Suprapubic skin (tissue), 4 donors: ENCODE measurements at regions not wholly inside any gene's neighbourhood (a gene's known extent, or its start where the extent isn't known, plus 50 kb on each side); places are given as distances from the start of the nearest gene placed in this dataset.

ENCODE experiments used
- DNase-seq, 2 donors: peaks; one replicate each; pipeline ENCODE4 v3.0.0-alpha.2; 2019; ENCODE audit warnings: low spot score in 2 of 2
- H3K27ac ChIP-seq: fragments of 200-600 bp; sonication (generic); one replicate; pipeline ENCODE4 v1.5.1; 2019
- H3K27me3 ChIP-seq: fragments of 200-600 bp; sonication (generic); one replicate; pipeline ENCODE4 v1.5.1; 2019
- H3K36me3 ChIP-seq: fragments of 200-600 bp; sonication (generic); one replicate; pipeline ENCODE4 v1.5.1; 2019
- H3K4me1 ChIP-seq: fragments of 200-600 bp; sonication (generic); one replicate; pipeline ENCODE4 v1.5.1; 2019
- H3K4me3 ChIP-seq: fragments of 200-600 bp; sonication (generic); one replicate; pipeline ENCODE4 v1.5.1; 2019; ENCODE audit warnings: mild to moderate bottlenecking
- H3K9me3 ChIP-seq: fragments of 200-600 bp; sonication (generic); one replicate; pipeline ENCODE4 v1.5.1; 2019
- CTCF ChIP-seq, 2 donors: fragments of 200-600 bp in 1 of 2; fragments of 450-650 bp in 1 of 2; sonication (generic) in 1 of 2; IDR thresholded peaks; one replicate each; pipeline ENCODE4 v1.5.1; 2016 to 2019; ENCODE audit warnings: antibody characterized with exemption in 2 of 2, mild to moderate bottlenecking in 1 of 2, moderate library complexity in 1 of 2
- EP300 ChIP-seq: sonication (generic); formaldehyde crosslinking; IDR thresholded peaks from one replicate; pipeline ENCODE4 v1.6.1; 2017; ENCODE audit warnings: antibody characterized with exemption
- POLR2A ChIP-seq, 2 donors: fragments of 450-650 bp; IDR thresholded peaks; one replicate each; pipeline ENCODE4 v1.6.1; 2017; ENCODE audit warnings: antibody characterized with exemption in 2 of 2, mild to moderate bottlenecking in 2 of 2, moderate library complexity in 2 of 2
- POLR2AphosphoS5 ChIP-seq, 3 donors: sonication (generic); formaldehyde crosslinking; IDR thresholded peaks; one replicate each; pipeline ENCODE4 v1.6.1; 2017; ENCODE audit warnings: antibody characterized with exemption in 3 of 3
- WGBS: methylation state at CpG from one replicate; pipeline ENCODE4 v1.1.5; 2018; 5-methylcytosine and 5-hydroxymethylcytosine counted together

GRCh38 chr12:68431786-68432185, 99.6 kb upstream of the MDM1 start:
- no peak for TF ChIP-seq POLR2A (IDR thresholded peaks at IDR 0.05)
- TF ChIP-seq CTCF (IDR thresholded peaks at IDR 0.05) = no peak
- no peak for TF ChIP-seq EP300
- no peak for TF ChIP-seq POLR2AphosphoS5 (IDR thresholded peaks at IDR 0.05)
- no peak for DNase-seq
- H3K36me3 ChIP-seq = no peaks in the 10 kb centered on the region
- WGBS = 78% methylated on average over 6 of the region's 6 CpGs
- H3K27me3 ChIP-seq = no peaks in the 10 kb centered on the region
- no peak overlapping the region for H3K27ac ChIP-seq
- H3K4me1 ChIP-seq = no peaks in the 10 kb centered on the region
- no peak overlapping the region for H3K4me3 ChIP-seq
- no peaks in the 10 kb centered on the region for H3K9me3 ChIP-seq

- no peaks in the 10 kb centered on the region for H3K4me1 ChIP-seq
- H3K4me3 ChIP-seq = no peak overlapping the region
- H3K9me3 ChIP-seq = no peaks in the 10 kb centered on the region
- no peaks in the 10 kb centered on the region for H3K36me3 ChIP-seq
- H3K27me3 ChIP-seq = no peaks in the 10 kb centered on the region
- no peak for DNase-seq
- no peak overlapping the region for H3K27ac ChIP-seq
- TF ChIP-seq CTCF (IDR thresholded peaks at IDR 0.05) (no peak), POLR2AphosphoS5 (IDR thresholded peaks at IDR 0.05) (no peak), POLR2A (IDR thresholded peaks at IDR 0.05) (no peak), EP300 (no peak)
Measured at GRCh38 chr12:68432622-68433021, 100.5 kb upstream of the MDM1 start.

GRCh38 chr12:68434391-68435298, 102.5 kb upstream of the MDM1 start:
- 86% methylated on average over 2 of the region's 2 CpGs for WGBS

GRCh38 chr12:68435299-68435637, 103.1 kb upstream of the MDM1 start:
- 100% methylated on average over 1 of the region's 1 CpG for WGBS
- Histone ChIP-seq H3K4me3 (no peak overlapping the region), H3K9me3 (no peaks in the 10 kb centered on the region), H3K27ac (no peak overlapping the region), H3K27me3 (no peaks in the 10 kb centered on the region), H3K36me3 (no peaks in the 10 kb centered on the region), H3K4me1 (no peaks in the 10 kb centered on the region)
- no peak for DNase-seq
- TF ChIP-seq CTCF (IDR thresholded peaks at IDR 0.05) (no peak), POLR2A (IDR thresholded peaks at IDR 0.05) (no peak), EP300 (no peak), POLR2AphosphoS5 (IDR thresholded peaks at IDR 0.05) (no peak)

More at GRCh38 chr12:68434391-68435298, 102.5 kb upstream of the MDM1 start:
- no peak for DNase-seq
- Histone ChIP-seq H3K27ac (no peak overlapping the region), H3K4me1 (no peaks in the 10 kb centered on the region), H3K36me3 (no peaks in the 10 kb centered on the region), H3K9me3 (no peaks in the 10 kb centered on the region), H3K4me3 (no peak overlapping the region), H3K27me3 (no peaks in the 10 kb centered on the region)
- TF ChIP-seq POLR2A (IDR thresholded peaks at IDR 0.05) (no peak), EP300 (no peak), POLR2AphosphoS5 (IDR thresholded peaks at IDR 0.05) (no peak), CTCF (IDR thresholded peaks at IDR 0.05) (no peak)

- H3K9me3 ChIP-seq = no peaks in the 10 kb centered on the region
- no peak overlapping the region for H3K27ac ChIP-seq
- no peak overlapping the region for H3K4me3 ChIP-seq
- TF ChIP-seq POLR2AphosphoS5 (IDR thresholded peaks at IDR 0.05) (no peak), POLR2A (IDR thresholded peaks at IDR 0.05) (no peak), CTCF (IDR thresholded peaks at IDR 0.05) (no peak), EP300 (no peak)
- no peaks in the 10 kb centered on the region for H3K36me3 ChIP-seq
- 80% methylated on average over 2 of the region's 2 CpGs for WGBS
- no peaks in the 10 kb centered on the region for H3K4me1 ChIP-seq
- no peak for DNase-seq
- no peaks in the 10 kb centered on the region for H3K27me3 ChIP-seq
Measured at GRCh38 chr12:68435816-68436215, 103.7 kb upstream of the MDM1 start.
